Epithelial cell of esophagus (primary cell): ENCODE measurements at regions not wholly inside any gene's neighbourhood (a gene's known extent, or its start where the extent isn't known, plus 50 kb on each side); places are given as distances from the start of the nearest gene placed in this dataset.

Experiments used
- DNase-seq: peaks from one replicate; pipeline ENCODE4 v3.0.0; 2010; ENCODE audit warnings: low read depth
- H3K4me3 ChIP-seq: 2 replicates; pipeline ENCODE4 v1.5.1; 2011; ENCODE audit warnings: mild to moderate bottlenecking, low read length, control low read depth
- TF ChIP-seq, protein P1 (sequence below): IDR thresholded peaks from 2 replicates; pipeline ENCODE4 v1.5.1; 2011; ENCODE audit warnings: low read depth, mild to moderate bottlenecking, low read length, control low read depth, inconsistent platforms; ENCODE audit not compliant: insufficient read depth; ENCODE audit errors: missing control alignments

DNA sequence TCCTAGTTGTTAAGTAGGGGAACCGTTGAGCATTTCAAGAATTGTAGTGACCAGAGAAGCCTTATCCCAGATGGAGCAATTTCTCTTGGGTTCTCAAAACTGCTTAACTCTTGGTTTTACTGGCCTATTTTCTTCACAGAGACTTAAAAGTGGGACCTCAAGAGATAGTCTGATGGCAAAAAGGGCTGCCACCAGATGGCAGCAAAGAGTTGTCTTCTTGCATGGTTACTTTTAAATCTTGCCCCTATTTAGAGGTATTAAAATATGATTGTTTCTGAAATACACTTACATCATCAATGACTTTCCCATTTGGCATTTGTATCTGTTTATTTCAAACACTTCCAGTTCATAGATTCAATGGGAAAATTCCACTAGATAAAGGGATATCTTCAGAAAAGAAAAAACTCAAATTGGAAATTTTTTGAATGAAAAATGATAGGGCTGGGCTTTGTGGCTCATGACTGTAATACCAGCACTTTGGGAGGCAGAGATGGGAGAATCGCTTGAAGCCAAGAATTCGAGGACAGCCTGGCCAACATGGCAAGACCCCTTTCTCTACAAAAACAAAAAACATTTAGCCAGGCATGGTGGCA, 69.9 kb upstream of the CNTN1 start:
- DNase-seq, result peak; percentile 77
- no peak overlapping the region for H3K4me3 ChIP-seq
- TF ChIP-seq, protein P1, sequence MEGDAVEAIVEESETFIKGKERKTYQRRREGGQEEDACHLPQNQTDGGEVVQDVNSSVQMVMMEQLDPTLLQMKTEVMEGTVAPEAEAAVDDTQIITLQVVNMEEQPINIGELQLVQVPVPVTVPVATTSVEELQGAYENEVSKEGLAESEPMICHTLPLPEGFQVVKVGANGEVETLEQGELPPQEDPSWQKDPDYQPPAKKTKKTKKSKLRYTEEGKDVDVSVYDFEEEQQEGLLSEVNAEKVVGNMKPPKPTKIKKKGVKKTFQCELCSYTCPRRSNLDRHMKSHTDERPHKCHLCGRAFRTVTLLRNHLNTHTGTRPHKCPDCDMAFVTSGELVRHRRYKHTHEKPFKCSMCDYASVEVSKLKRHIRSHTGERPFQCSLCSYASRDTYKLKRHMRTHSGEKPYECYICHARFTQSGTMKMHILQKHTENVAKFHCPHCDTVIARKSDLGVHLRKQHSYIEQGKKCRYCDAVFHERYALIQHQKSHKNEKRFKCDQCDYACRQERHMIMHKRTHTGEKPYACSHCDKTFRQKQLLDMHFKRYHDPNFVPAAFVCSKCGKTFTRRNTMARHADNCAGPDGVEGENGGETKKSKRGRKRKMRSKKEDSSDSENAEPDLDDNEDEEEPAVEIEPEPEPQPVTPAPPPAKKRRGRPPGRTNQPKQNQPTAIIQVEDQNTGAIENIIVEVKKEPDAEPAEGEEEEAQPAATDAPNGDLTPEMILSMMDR, result peak; percentile 87

DNA sequence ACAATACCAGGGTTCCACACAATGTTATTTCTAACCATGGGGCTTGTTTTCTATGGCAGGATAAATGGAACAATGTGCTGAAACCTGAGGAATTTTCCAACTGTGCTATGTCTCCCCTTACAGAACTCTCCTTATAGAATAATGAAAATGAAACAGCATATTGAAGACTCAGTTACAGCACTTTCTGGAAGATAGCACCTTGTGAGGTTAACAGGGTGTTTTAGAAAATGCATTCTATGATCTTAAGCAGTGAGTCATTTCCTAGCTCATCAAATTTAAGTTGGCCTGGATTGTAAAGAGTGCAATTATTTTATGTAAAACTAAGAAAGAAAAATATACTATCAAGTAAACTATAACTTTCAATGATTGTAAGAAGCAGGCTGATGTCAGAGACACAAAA, 60.1 kb upstream of the CNTN1 start:
- TF ChIP-seq, protein P1, result no peak
- no peak for DNase-seq
- H3K4me3 ChIP-seq, result no peak overlapping the region

DNA sequence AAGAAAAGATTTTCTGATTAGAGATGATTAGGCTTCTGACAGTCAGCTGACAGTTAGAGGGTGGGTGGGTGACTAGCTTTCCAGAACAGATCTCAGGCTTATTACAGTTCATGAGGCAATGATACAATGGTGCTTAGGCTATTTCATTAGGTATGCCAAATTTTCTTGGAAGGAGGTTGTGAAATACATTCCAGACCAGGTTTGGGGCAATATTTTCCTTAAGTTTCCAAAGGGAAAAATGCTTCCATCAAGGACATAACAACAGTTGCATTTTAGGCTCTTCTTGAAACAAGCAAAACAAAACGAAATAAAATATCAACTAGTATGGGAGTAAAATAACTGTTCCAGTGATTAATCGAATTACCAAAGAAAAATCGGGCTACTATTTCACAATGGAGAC, 59.3 kb upstream of the CNTN1 start:
- no peak overlapping the region for H3K4me3 ChIP-seq
- DNase-seq, result no peak
- TF ChIP-seq, protein P1, result no peak

DNA sequence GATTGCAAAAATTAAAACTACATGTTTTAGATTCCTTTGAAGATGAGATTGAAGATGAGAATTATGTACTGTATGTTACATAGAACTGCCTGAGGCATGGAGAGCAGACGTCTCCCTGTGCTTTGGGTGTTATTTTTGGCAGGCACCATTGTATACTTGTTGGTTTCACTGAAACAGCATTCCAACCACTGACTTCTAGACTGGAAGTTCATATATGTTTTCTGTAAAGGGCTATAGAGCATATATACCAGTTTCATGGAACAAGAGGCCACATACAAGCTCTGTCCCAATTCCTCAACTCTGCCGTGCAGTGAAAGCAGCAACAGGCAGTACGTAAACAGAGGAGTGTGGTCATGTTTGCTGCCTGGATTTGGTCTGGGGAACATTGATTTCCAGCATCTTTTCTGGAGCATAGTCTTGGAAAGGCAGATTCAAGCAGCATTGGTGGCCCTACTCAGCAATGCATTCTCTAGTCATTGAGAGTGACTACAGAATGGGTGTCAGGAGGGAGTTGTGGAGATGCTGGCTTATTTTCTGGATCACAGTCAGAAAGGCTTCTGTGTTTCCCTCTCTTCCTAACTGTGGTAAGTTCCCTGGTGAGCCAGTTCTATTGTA, 57.6 kb upstream of the CNTN1 start:
- H3K4me3 ChIP-seq, result no peak overlapping the region
- TF ChIP-seq, protein P1, result no peak
- peak; percentile 8 for DNase-seq

DNA sequence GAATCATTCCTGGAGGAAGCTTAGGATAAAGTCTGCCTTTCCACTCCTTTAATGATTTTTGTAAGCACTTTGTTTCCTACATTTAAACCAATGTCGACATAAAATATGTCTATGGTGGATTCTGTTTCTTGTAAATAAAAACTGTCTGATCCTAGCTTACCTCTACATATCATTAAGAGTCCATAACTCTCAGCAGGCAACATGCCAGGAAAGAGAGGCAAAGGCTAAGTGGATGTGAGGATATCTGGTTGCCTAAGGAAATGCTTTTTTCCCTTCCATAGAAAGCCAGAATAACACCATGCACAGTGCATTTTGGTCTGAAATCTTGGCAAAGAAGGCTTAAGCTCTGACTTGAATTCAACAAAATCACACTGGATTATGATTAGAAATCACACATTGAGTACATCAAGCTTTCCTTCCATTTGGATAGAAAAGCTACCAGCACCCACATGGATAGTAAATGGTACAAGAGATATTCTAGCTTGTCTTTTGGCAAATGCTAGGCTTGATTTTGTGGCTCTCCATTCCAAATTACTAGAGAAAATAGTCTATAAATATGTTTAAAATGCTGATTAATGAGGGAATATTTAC, 57.0 kb upstream of the CNTN1 start:
- H3K4me3 ChIP-seq, result no peak overlapping the region
- TF ChIP-seq, protein P1, result no peak
- DNase-seq, result no peak
